Activated CD8-positive, alpha-beta memory T cell treated with anti-CD3 and anti-CD28 coated beads, Interleukin-2, amount 50 U/mL, for 4 hours (primary cell): ENCODE measurements at regions not wholly inside any gene's neighbourhood (a gene's known extent, or its start where the extent isn't known, plus 50 kb on each side); places are given as distances from the start of the nearest gene placed in this dataset.
"Not testable (repeated sequence)": the region's sequence is repeated elsewhere in the genome, so short reads cannot be mapped to it uniquely, and the experiment has no call there.

Experiments used
- DNase-seq: peaks from one replicate; pipeline ENCODE4 v3.0.0-alpha.2; 2020

- DNase-seq, result no peak
Measured at GRCh38 chr1:242811092-242811840, 286.8 kb upstream of the PLD5 start.

DNA sequence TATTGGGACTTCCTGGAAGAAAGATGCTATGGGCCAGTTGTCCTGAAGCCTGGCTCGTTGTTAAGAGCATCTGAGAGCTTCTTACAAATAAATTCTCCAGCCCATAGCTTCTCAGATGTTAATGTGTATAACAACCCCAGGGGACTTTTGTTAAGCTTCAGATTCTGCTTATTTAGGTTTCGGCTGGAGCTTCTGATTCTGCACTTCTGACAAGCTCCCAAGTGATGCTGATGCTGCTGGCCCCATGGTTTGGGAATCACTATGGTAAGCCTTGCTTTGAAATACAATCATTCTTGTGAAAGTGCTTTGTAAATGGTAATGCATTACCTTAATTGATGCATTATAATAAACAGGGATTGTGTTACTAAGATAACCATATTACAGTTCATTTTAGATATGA, 281.8 kb upstream of the PLD5 start:
- no peak for DNase-seq

- DNase-seq, result not testable (repeated sequence)
Measured at GRCh38 chr1:242805360-242805759, 280.9 kb upstream of the PLD5 start.

- no peak for DNase-seq
Measured at GRCh38 chr1:242802973-242803372, 278.5 kb upstream of the PLD5 start.

GRCh38 chr1:242800521-242800920, 276.0 kb upstream of the PLD5 start:
- no peak for DNase-seq

GRCh38 chr1:242797856-242798255, 273.4 kb upstream of the PLD5 start:
- no peak for DNase-seq

DNA sequence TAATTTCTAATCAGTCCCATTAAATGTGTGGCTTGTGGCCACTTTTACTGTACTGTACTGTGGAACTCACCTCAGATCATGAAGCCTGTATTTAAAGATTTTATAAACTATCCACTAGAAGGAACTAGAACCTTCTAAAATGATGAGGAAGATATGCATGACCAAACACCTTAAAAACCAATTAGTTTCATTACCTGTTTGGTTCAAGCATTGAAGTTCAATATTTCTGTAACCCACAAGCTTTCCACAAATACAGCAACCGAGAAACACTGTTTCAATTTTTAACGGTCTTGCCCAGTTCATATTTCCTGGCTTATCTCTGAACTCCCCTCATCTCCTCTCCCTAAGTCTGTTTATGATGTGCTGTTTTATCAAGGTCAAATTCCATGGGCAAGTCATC, 264.3 kb upstream of the PLD5 start:
- DNase-seq, result no peak

DNA sequence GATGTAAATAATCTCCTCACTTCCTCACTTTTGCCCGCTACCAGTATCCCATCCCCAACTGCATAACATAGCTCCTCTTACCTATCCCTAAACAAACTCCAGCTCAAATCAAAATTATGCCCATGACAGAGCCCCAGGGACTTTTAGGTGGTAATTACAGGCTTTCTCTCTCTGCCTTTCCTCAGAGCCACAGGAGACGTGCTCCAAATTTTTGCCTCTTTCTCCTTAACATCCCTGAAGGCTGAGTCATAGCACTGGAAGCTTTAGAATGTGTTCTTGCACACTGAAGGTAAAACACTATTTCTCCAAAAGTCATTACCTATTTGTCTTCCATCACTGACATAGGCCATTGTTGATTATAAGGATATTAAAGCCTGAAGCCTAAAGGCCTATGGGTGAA, 263.5 kb upstream of the PLD5 start:
- DNase-seq, result no peak

DNA sequence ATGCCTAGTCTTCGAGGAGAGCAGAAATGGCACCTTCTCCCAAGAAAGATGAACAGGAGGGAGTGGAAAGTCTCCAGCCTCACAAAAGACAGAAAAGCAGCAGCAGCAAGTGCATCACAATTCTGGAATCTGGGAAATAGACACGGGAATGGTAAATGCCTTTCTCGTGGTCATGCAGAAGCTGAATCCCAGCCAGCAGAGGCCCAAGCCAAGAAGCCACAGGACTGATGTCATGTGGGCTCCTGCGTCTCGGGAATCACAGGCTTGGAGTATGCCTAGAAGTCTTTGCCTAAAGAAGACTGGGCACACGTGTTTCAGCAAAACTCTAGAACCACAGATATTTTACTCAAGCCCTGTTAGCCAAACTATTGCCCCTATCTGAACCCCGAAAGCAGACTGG, 260.3 kb upstream of the PLD5 start:
- no peak for DNase-seq

DNA sequence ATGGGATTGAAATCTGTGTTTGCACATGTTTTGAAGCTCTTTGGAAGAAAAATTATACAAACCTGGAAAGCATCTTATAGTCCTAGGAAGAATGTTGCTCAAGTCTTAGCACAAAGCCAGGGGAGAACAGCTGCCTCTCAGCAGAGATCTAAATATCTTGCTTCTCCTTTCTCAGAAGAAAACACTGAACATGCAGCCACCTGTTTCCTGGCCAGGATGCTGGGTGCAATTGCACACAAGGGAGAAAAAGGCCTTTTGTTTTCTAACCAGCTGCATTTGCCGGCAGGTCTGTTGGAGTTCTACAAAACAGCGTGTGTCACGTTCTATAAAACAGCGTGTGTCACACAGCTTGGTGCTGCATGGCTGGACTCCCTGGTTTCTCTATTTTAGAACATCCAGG, 259.6 kb upstream of the PLD5 start:
- DNase-seq, result no peak

DNA sequence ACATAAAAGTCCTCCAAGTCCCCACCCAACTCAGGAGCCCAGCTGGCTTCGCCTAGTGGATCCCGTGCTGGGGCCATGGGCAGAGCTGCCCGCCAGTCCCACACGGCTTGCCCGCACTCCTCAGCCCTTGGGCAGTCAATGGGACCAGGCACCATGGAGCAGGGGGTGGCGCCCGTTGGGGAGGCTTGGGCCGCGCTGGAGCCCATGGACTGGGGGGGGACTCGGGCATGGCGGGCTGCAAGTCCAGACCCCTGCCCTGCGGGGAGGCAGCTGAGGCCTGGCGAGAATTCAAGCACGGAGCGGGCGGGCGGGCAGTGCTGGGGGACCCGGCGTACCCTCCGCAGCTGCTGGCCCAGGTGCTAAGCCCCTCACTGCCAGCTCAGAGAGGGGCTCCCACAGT, 249.8 kb upstream of the PLD5 start:
- no peak for DNase-seq

DNA sequence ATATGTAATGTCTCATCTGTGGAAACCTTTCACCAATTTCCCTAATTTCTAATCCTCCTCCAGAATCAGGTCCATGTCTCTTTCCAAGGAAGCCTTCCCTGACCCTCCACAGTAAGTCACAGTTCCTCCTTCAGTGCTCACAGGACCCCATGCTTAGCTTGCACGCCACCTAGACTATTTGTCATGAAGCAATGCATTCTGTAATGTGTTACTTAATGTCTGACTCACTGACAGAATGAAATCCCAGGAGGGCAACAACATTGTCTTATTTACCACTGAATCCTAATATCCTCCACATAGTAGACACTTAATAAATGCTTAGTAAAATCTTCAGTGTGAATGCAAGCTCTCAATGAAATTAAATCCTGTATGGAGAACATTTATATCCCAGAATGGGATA, 245.9 kb upstream of the PLD5 start:
- no peak for DNase-seq

GRCh38 chr1:242764161-242764560, 239.7 kb upstream of the PLD5 start:
- no peak for DNase-seq

DNA sequence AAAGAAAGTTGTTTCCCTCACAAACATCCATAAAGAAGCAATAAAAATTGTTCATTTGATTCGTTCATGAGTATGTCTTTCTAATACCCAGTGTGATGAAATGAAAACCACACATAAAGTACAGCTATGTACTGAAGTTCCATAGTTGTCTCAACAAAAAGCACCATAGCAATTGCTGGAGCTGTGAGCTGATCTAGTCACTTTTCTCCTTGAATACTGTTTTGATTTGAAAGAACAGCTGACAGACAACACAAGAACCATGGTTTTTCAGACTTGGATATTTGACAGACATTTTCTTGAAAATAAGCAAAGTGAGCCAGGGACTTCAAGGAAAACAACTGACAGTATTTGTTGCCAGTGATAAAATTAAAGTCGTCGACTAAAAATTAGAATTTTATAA, 237.1 kb upstream of the PLD5 start:
- no peak for DNase-seq

DNA sequence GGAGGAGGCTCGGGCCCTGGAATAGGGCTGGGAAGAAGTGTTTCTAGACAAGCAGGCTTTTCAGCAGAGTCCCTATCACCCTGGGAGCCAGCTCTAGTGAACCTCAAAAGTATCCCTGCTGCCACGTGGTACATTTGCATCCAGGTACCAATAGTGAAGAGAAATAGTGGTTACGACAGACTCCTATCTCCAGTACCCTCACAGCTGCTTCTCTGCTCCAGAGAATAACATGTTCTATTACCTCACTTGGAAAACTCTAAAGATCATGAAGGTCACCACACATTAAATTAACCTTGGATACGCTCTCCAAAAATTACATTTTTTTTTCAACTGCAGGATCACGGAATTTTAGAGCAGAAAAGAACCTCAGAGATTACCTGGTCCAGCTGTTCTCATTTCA, 230.4 kb upstream of the PLD5 start:
- no peak for DNase-seq

DNA sequence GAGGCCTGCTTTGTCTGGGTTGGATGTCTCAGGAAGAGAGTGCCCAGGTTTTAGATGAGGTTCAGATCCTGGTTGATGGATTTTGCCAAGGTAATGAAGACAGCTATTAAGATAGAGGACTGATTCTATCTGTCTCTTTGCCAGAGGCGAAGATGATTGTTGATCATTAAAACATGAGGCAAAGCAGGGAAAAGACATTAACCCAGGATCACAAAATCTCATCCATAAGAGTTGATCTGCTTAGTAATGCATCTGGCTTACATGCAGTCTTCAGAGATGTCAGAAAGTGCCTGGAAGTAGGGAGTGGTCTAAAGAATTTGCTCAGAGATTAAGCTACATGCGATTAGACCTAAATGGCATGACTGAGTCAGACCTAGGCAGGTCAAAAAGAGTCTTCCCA, 229.6 kb upstream of the PLD5 start:
- DNase-seq, result no peak

DNA sequence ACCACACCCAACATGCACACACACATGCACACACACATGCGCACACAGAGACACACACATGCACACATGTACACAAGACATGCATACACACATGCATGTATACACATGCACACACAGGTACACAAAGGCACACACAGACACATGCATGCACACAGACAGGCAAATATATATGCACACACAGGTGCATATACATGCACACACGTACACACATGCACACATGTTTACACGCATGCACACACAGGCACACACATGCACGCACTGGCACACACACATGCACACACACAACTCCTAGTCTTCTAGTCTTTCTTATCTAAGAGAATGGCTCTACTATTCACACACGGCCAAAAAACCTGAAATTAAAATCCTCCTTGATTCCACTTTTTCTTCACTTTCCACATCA, 222.7 kb upstream of the PLD5 start:
- DNase-seq, result no peak

GRCh38 chr1:242745079-242745478, 220.6 kb upstream of the PLD5 start:
- DNase-seq, result no peak

DNA sequence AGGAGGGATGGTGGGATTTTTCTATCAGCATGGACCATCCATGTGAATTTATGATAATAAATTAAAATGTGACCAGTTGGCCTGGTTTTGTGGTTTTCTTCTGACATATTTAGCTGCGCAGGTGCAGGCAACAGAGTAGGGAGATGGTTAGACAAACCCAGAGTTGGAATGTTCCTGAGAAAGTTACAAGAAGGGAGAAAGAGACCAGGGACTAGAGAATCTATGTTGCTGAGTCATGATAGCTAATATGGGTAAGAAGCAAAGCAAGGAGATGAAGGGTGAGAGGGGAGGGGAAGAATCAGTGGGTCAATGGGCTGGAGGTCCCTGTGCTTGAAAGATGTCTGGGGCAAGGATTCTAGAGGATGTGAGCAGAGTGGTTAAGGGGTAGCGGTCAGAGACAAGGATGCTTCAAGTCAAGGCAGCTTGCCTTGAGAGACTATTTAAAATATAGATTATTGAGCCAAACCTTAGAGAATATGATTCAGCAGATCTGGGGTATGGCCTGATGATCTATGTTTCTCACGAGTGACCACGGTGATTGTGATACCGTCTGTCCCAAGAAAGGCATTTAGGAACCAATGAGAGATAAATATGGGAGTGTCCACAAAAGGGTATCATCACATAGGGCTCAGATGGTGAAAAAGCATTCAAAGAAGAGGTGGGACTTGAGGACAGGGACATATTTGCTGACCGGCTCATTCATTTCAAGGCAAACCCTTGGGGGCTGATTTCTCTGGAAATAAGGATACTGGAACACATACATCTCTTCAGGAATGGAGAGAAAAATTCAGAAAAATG, 219.7 kb upstream of the PLD5 start:
- no peak for DNase-seq

GRCh38 chr1:242738702-242739645, 214.5 kb upstream of the PLD5 start:
- no peak for DNase-seq

DNA sequence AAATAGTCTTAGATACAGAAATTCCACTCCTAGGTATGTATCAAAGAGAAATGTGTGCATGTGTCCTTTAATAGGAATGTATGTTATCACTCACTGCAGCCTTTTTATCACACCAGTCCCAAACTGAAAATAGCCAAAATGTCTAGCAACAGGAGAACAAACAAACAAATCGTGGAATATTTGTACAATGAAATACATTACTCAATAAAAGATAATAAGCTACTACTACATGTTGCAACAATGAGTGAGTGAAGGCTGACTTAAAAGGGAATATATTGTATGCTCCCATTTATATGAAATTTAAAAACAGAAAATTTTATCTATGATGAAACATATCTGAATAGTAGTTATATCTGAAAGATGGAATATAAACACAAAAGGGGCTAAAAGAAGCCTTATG, 212.1 kb upstream of the PLD5 start:
- DNase-seq, result no peak

DNA sequence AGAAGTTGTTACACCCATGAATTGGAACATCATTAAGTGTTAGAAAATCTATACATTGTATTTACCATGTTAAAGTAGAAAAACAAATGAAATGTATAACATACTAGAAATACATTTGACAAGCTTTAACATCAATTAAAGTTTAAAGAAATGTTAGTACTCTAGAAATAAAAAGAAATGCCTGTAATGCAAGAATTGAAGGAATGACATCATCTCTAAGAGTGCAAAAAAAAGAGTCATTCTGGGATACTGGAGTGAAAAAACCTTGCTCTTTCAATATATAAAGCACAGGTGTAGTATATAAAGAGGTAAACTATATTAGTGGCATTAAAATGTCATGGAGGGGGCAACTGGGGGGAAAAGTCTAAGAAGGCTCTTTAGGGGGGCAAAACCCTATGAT, 210.8 kb upstream of the PLD5 start:
- no peak for DNase-seq

GRCh38 chr1:242731446-242731845, 206.9 kb upstream of the PLD5 start:
- no peak for DNase-seq

DNA sequence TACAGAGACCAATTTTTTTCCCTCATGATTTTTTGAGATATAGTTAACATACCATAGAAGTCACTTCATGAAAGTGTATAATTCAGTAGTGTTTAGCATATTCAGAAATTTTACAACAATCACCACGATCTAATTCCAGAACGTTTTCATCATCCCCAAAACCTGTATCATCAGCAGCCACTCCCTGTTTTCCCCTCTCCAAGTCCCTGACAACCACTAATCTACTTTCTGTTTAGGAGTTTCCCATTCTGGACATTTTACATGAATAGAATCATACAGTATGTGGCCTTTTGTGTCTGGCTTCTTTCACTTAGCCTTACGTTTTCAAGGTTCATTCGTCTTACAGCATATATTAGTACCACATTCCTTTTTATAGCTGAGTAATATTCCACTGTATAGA, 204.2 kb upstream of the PLD5 start:
- DNase-seq, result no peak
